ENCODE measurements at regions not wholly inside any gene's neighbourhood (a gene's known extent, or its start where the extent isn't known, plus 50 kb on each side); places are given as distances from the start of the nearest gene placed in this dataset.
A peak's percentile ranks its signal among the peaks of the same experiment; 100 is the strongest.

GRCh38 chr19:27705896-27706295, 1507.1 kb downstream of the UQCRFS1 start:
- CTCF ChIA-PET, result no interaction called here

GRCh38 chr19:27694361-27695055, 1518.4 kb downstream of the UQCRFS1 start:
- no peaks in the 10 kb centered on the region for H3K36me3 ChIP-seq (ENCODE audit: control insufficient read depth in 2 of 2, insufficient read depth in 1 of 2, low read length in 2 of 2)
- no peak for TF ChIP-seq ZNF423 (tag by site-specific recombination; IDR thresholded peaks at IDR 0.05)
- H3K9me3 ChIP-seq (ENCODE audit: control insufficient read depth, insufficient read depth, low read depth, low read length), result no peaks in the 10 kb centered on the region; the same call in none of the 2 replicates
- ChIA-PET POLR2A (no interaction called here), CTCF (no interaction called here)
- H3K4me3 ChIP-seq (ENCODE audit: low read depth, low read length), result no peak overlapping the region
- no peaks in the 10 kb centered on the region for H3K4me1 ChIP-seq (ENCODE audit: control insufficient read depth, insufficient read depth, low read length)
- H3K27ac ChIP-seq (ENCODE audit: extremely low read depth, low read depth, low read length), result no peak overlapping the region

More at GRCh38 chr19:27705896-27706295, 1507.1 kb downstream of the UQCRFS1 start:
- POLR2A ChIA-PET, result no interaction called here
- H3K9me3 ChIP-seq (ENCODE audit: control insufficient read depth, insufficient read depth, low read depth, low read length), result peaks cover 9% of the 10 kb centered on the region
- H3K4me3 ChIP-seq (ENCODE audit: low read depth, low read length), result no peak overlapping the region
- TF ChIP-seq ZNF311 (tag by site-specific recombination; IDR thresholded peaks at IDR 0.05; ENCODE audit: borderline replicate concordance) (no peak), BCL11A (tag by site-specific recombination; IDR thresholded peaks at IDR 0.05; ENCODE audit: low read depth) (no peak), GLIS1 (tag by site-specific recombination; IDR thresholded peaks at IDR 0.05) (no peak)
- H3K4me1 ChIP-seq (ENCODE audit: control insufficient read depth, insufficient read depth, low read length), result no peaks in the 10 kb centered on the region
- peaks cover 0 to 4% of the 10 kb centered on the region in 2 experiments; a peak in 1 of 3 replicates for H3K36me3 ChIP-seq (ENCODE audit: control insufficient read depth in 2 of 2, insufficient read depth in 1 of 2, low read length in 2 of 2)
- no peak overlapping the region for H3K27ac ChIP-seq (ENCODE audit: extremely low read depth, low read depth, low read length)

GRCh38 chr19:27691991-27692390, 1521.0 kb downstream of the UQCRFS1 start:
- H3K9me3 ChIP-seq (ENCODE audit: control insufficient read depth, insufficient read depth, low read depth, low read length), result peaks cover 4% of the 10 kb centered on the region
- H3K27ac ChIP-seq (ENCODE audit: extremely low read depth, low read depth, low read length), result no peak overlapping the region
- H3K36me3 ChIP-seq (ENCODE audit: control insufficient read depth in 2 of 2, insufficient read depth in 1 of 2, low read length in 2 of 2), result no peaks in the 10 kb centered on the region
- ChIA-PET CTCF (no interaction called here), POLR2A (no interaction called here)
- TF ChIP-seq ZEB2 (tag by site-specific recombination; IDR thresholded peaks at IDR 0.05), result no peak
- no peak for TF ChIP-seq ZNF621 (tag by site-specific recombination; IDR thresholded peaks at IDR 0.05)
- no peak for TF ChIP-seq GLI4 (tag by site-specific recombination; IDR thresholded peaks at IDR 0.05)
- no peak for TF ChIP-seq ZNF529 (tag by site-specific recombination; IDR thresholded peaks at IDR 0.05; ENCODE audit: insufficient replicate concordance)
- TF ChIP-seq ZNF114 (tag by site-specific recombination; IDR thresholded peaks at IDR 0.05), result no peak
- TF ChIP-seq MZF1 (tag by site-specific recombination; IDR thresholded peaks at IDR 0.05; ENCODE audit: borderline replicate concordance), result no peak
- no peak for TF ChIP-seq ZNF530 (tag by site-specific recombination; IDR thresholded peaks at IDR 0.05; ENCODE audit: low read depth)
- no peaks in the 10 kb centered on the region for H3K4me1 ChIP-seq (ENCODE audit: control insufficient read depth, insufficient read depth, low read length)
- no peak overlapping the region for H3K4me3 ChIP-seq (ENCODE audit: low read depth, low read length)

GRCh38 chr19:27689734-27690241, 1523.2 kb downstream of the UQCRFS1 start:
- CTCF ChIA-PET, result no interaction called here
- POLR2A ChIA-PET, result no interaction called here
- no peak for TF ChIP-seq ZIC2 (tag by site-specific recombination; IDR thresholded peaks at IDR 0.05)
- no peak for TF ChIP-seq ZNF530 (tag by site-specific recombination; IDR thresholded peaks at IDR 0.05; ENCODE audit: low read depth)
- TF ChIP-seq ZNF585B (tag by site-specific recombination; IDR thresholded peaks at IDR 0.05), result no peak
- H3K4me3 ChIP-seq (ENCODE audit: low read depth, low read length), result no peak overlapping the region
- no peak overlapping the region for H3K27ac ChIP-seq (ENCODE audit: extremely low read depth, low read depth, low read length)
- H3K36me3 ChIP-seq (ENCODE audit: control insufficient read depth in 2 of 2, insufficient read depth in 1 of 2, low read length in 2 of 2), result no peaks in the 10 kb centered on the region
- no peaks in the 10 kb centered on the region for H3K4me1 ChIP-seq (ENCODE audit: control insufficient read depth, insufficient read depth, low read length)
- H3K9me3 ChIP-seq (ENCODE audit: control insufficient read depth, insufficient read depth, low read depth, low read length), result peaks cover 6% of the 10 kb centered on the region

- Histone ChIP-seq H3K9me3 (ENCODE audit: control insufficient read depth, insufficient read depth, low read depth, low read length) (peaks cover 11% of the 10 kb centered on the region), H3K4me3 (ENCODE audit: low read depth, low read length) (no peak overlapping the region), H3K4me1 (ENCODE audit: control insufficient read depth, insufficient read depth, low read length) (no peaks in the 10 kb centered on the region), H3K27ac (ENCODE audit: extremely low read depth, low read depth, low read length) (no peak overlapping the region), H3K36me3 (ENCODE audit: control insufficient read depth in 2 of 2, insufficient read depth in 1 of 2, low read length in 2 of 2) (peaks cover 0 to 3% of the 10 kb centered on the region in 2 experiments; a peak in 1 of 3 replicates)
- CTCF ChIA-PET, result interaction anchor here (0.5 to 1.2 kb wide), 2 partner anchors 93 to 110 kb away, joined by 3 to 4 read pairs; no protein-coding TSS in a partner anchor
- peak; percentile 92 for TF ChIP-seq SCRT1 (tag by site-specific recombination; IDR thresholded peaks at IDR 0.05; ENCODE audit: borderline replicate concordance)
- TF ChIP-seq ZNF558 (tag by site-specific recombination; IDR thresholded peaks at IDR 0.05), result no peak
- peak; percentile 93 for TF ChIP-seq SCRT2 (tag by site-specific recombination; IDR thresholded peaks at IDR 0.05)
- POLR2A ChIA-PET, result no interaction called here
Measured at GRCh38 chr19:27684293-27684692, 1528.7 kb downstream of the UQCRFS1 start.
